Peyer's patch (tissue), 4 donors: ENCODE measurements at regions not wholly inside any gene's neighbourhood (a gene's known extent, or its start where the extent isn't known, plus 50 kb on each side); places are given as distances from the start of the nearest gene placed in this dataset.

ENCODE experiments used
- CTCF ChIP-seq, 6 experiments: fragments of 450-650 bp in 4 of 6; fragments of 200-600 bp in 2 of 6; sonication (generic) in 1 of 6; IDR thresholded peaks; one replicate each; pipeline ENCODE4 v1.5.1; 2017 to 2019; ENCODE audit warnings: antibody characterized with exemption in 6 of 6, mild to moderate bottlenecking in 3 of 6, moderate library complexity in 1 of 6
- POLR2A ChIP-seq, 2 donors: fragments of 450-650 bp; IDR thresholded peaks; one replicate each; pipeline ENCODE4 v1.5.1; 2017; ENCODE audit warnings: antibody characterized with exemption in 2 of 2, mild to moderate bottlenecking in 2 of 2, moderate library complexity in 2 of 2

GRCh38 chr12:118618695-118619094 lies 242.3 kb downstream of the SUDS3 start:
- TF ChIP-seq CTCF (IDR thresholded peaks at IDR 0.05) (no peak), POLR2A (IDR thresholded peaks at IDR 0.05) (no peak)
